Loucy (cell line): ENCODE measurements at regions not wholly inside any gene's neighbourhood (a gene's known extent, or its start where the extent isn't known, plus 50 kb on each side); places are given as distances from the start of the nearest gene placed in this dataset.

Experiments used
- H2AFZ ChIP-seq: fragments of 200-600 bp; sonication (generic); 2 replicates; pipeline ENCODE4 v1.6.0; 2016; ENCODE audit warnings: antibody characterized with exemption, mild to moderate bottlenecking, low read length, moderate library complexity
- H3F3A ChIP-seq: fragments of 200-600 bp; 2 replicates; pipeline ENCODE4 v1.6.0; 2016; ENCODE audit warnings: antibody characterized with exemption, low read depth, mild to moderate bottlenecking
- H3K27me3 ChIP-seq: fragments of 200-600 bp; sonication (generic); 2 replicates; pipeline ENCODE4 v1.6.1; 2014; ENCODE audit warnings: low read length, mild to moderate bottlenecking; ENCODE audit not compliant: insufficient read depth, poor library complexity, severe bottlenecking
- H3K36me3 ChIP-seq: fragments of 200-600 bp; sonication (generic); 2 replicates; pipeline ENCODE4 v1.6.1; 2016; ENCODE audit warnings: low read length; ENCODE audit not compliant: insufficient read depth
- H3K4me1 ChIP-seq: fragments of 200-600 bp; sonication (generic); 2 replicates; pipeline ENCODE4 v1.5.1; 2014; ENCODE audit warnings: low read length, mild to moderate bottlenecking; ENCODE audit not compliant: insufficient read depth, poor library complexity, severe bottlenecking
- H3K4me2 ChIP-seq: fragments of 200-600 bp; sonication (generic); 2 replicates; pipeline ENCODE4 v1.6.0; 2014; ENCODE audit warnings: antibody characterized with exemption, low read length, low read depth, mild to moderate bottlenecking; ENCODE audit not compliant: poor library complexity, severe bottlenecking
- H3K4me3 ChIP-seq: fragments of 200-600 bp; sonication (generic); 2 replicates; pipeline ENCODE4 v1.5.1; 2014; ENCODE audit warnings: low read length, mild to moderate bottlenecking, mixed read lengths; ENCODE audit not compliant: poor library complexity, severe bottlenecking
- H3K79me2 ChIP-seq: fragments of 200-600 bp; sonication (generic); 2 replicates; pipeline ENCODE4 v1.6.1; 2014; ENCODE audit warnings: low read length; ENCODE audit not compliant: insufficient read depth
- H3K9ac ChIP-seq: fragments of 200-600 bp; sonication (generic); 2 replicates; pipeline ENCODE4 v1.6.0; 2014; ENCODE audit warnings: mild to moderate bottlenecking, low read depth, low read length, moderate library complexity; ENCODE audit not compliant: poor library complexity, severe bottlenecking
- H3K9me2 ChIP-seq: fragments of 200-600 bp; sonication (generic); replicated peaks from 2 replicates; pipeline ENCODE4 v1.6.1; 2016; ENCODE audit warnings: low read depth, low read length, mixed read lengths
- H3K9me3 ChIP-seq: fragments of 200-600 bp; sonication (generic); 2 replicates; pipeline ENCODE4 v1.6.1; 2014; ENCODE audit warnings: mild to moderate bottlenecking, antibody characterized with exemption, low read length, low read depth; ENCODE audit not compliant: insufficient read depth
- H4K20me1 ChIP-seq: fragments of 200-600 bp; sonication (generic); 2 replicates; pipeline ENCODE4 v1.6.0; 2014; ENCODE audit warnings: antibody characterized with exemption, low read length, mild to moderate bottlenecking; ENCODE audit not compliant: insufficient read depth, poor library complexity, severe bottlenecking
- EZH2phosphoT487 ChIP-seq: fragments of 200-600 bp; IDR thresholded peaks from 2 replicates; pipeline ENCODE4 v1.6.1; 2018; ENCODE audit warnings: antibody characterized with exemption, mild to moderate bottlenecking, moderate library complexity, borderline replicate concordance
- TF ChIP-seq, protein P1 (sequence below): fragments of 200-600 bp; sonication (generic); conservative IDR thresholded peaks from 2 replicates; pipeline ENCODE4 v1.5.1; 2014; ENCODE audit warnings: mild to moderate bottlenecking, antibody characterized with exemption, low read length

DNA sequence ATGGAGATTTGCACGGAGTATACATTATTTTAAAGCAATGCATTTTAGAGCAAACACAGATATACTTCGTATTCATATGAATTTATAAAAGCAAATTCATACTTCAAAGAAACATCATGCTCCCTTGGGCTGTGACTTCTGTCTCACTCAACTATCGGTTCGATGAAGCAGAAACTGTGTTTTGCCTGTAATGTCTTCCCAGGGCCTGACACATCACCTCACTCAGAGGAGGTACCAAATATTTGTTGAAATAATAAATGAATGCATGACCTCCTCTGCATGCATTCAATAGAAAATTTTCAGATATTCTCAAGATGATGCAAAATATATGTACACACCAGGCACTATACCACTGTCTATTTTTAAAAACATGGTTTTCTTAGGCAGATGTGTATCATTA lies 432.7 kb downstream of the EFNB2 start:
- Histone ChIP-seq H4K20me1 (no peaks in the 10 kb centered on the region), H3K79me2 (no peaks in the 10 kb centered on the region), H3K27me3 (no peaks in the 10 kb centered on the region), H2AFZ (no peak overlapping the region), H3K4me1 (no peaks in the 10 kb centered on the region), H3K9me2 (no peaks in the 10 kb centered on the region), H3K36me3 (no peaks in the 10 kb centered on the region), H3K4me2 (no peak overlapping the region), H3K4me3 (no peak overlapping the region), H3K9ac (no peak overlapping the region), H3K9me3 (no peaks in the 10 kb centered on the region), H3F3A (no peaks in the 10 kb centered on the region)
- no peak for TF ChIP-seq EZH2phosphoT487
- TF ChIP-seq, protein P1, sequence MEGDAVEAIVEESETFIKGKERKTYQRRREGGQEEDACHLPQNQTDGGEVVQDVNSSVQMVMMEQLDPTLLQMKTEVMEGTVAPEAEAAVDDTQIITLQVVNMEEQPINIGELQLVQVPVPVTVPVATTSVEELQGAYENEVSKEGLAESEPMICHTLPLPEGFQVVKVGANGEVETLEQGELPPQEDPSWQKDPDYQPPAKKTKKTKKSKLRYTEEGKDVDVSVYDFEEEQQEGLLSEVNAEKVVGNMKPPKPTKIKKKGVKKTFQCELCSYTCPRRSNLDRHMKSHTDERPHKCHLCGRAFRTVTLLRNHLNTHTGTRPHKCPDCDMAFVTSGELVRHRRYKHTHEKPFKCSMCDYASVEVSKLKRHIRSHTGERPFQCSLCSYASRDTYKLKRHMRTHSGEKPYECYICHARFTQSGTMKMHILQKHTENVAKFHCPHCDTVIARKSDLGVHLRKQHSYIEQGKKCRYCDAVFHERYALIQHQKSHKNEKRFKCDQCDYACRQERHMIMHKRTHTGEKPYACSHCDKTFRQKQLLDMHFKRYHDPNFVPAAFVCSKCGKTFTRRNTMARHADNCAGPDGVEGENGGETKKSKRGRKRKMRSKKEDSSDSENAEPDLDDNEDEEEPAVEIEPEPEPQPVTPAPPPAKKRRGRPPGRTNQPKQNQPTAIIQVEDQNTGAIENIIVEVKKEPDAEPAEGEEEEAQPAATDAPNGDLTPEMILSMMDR = no peak

DNA sequence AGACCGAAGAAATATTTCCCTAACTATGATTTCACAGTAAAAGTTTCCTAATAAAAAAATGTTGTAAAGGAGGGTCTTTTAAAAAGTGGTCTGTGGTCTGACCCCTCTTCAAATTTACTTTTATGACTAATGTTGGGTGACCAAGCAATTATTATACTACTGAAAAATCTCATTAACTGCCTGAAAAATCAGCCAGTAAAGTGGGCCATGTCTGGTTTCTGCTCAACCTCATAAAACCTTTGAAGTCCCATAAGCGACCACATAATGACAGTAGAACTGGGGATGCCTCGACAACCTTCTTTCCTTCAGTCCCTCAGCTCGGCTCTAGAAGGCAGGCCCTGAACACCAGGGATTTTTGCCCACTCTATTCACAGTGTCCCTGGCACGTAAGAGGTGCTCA lies 434.3 kb downstream of the EFNB2 start:
- TF ChIP-seq, protein P1 = no peak
- no peak for TF ChIP-seq EZH2phosphoT487
- H3K27me3 ChIP-seq = no peaks in the 10 kb centered on the region
- no peaks in the 10 kb centered on the region for H3F3A ChIP-seq
- H3K4me2 ChIP-seq = no peak overlapping the region
- no peaks in the 10 kb centered on the region for H3K9me2 ChIP-seq
- H3K9me3 ChIP-seq = no peaks in the 10 kb centered on the region
- no peaks in the 10 kb centered on the region for H3K4me1 ChIP-seq
- no peaks in the 10 kb centered on the region for H4K20me1 ChIP-seq
- H2AFZ ChIP-seq = no peak overlapping the region
- no peaks in the 10 kb centered on the region for H3K36me3 ChIP-seq
- H3K4me3 ChIP-seq = no peak overlapping the region
- no peaks in the 10 kb centered on the region for H3K79me2 ChIP-seq
- no peak overlapping the region for H3K9ac ChIP-seq

DNA sequence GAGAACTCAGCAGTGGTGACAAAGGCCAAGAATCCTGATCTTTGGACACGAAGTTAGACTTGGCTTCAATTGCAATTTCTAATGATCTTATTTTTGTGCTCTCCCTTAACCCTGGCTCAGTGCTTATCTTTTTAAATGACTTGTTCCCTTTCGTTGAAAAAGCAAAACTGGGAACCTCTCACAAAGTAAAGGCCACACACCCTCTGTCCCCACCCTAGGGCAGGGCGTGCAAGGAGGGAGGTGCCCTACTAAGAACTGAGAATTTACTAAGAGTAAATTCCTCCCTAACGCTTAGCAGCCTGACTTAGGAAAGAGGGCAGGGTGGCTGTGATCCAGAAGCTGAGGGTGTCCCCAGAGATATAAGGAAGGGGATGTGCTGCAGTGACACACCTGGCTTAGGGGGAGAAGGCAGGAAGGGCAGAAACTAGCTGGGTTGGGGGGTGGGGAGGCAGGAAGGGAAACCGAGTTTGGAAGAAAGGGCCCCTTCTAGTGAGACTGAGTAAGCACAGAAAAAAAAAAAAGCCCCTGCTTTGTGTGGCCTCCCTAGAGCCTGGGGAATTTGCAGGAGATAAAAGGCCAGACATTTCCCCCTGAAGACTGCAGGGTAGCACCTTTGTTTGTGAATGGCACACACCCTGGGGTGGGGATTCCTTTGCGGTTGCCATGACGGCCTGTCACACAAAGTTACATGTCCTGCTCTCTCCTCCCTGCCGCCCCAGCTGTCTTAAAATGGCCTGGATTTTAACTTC lies 435.1 kb downstream of the EFNB2 start:
- no peaks in the 10 kb centered on the region for H3F3A ChIP-seq
- no peaks in the 10 kb centered on the region for H3K9me2 ChIP-seq
- H3K36me3 ChIP-seq = no peaks in the 10 kb centered on the region
- no peak overlapping the region for H3K9ac ChIP-seq
- H2AFZ ChIP-seq = no peak overlapping the region
- no peak overlapping the region for H3K4me3 ChIP-seq
- no peak for TF ChIP-seq EZH2phosphoT487
- TF ChIP-seq, protein P1 = no peak
- no peaks in the 10 kb centered on the region for H3K27me3 ChIP-seq
- no peak overlapping the region for H3K4me2 ChIP-seq
- H4K20me1 ChIP-seq = no peaks in the 10 kb centered on the region
- no peaks in the 10 kb centered on the region for H3K4me1 ChIP-seq
- H3K79me2 ChIP-seq = no peaks in the 10 kb centered on the region
- no peaks in the 10 kb centered on the region for H3K9me3 ChIP-seq
